Astrocyte (in vitro differentiated cells and primary cell): ENCODE measurements at regions not wholly inside any gene's neighbourhood (a gene's known extent, or its start where the extent isn't known, plus 50 kb on each side); places are given as distances from the start of the nearest gene placed in this dataset.

ENCODE experiments used
- DNase-seq: peaks from one replicate; pipeline ENCODE4 v3.0.0-alpha.2; 2010; ENCODE audit warnings: low read depth
- FAIRE-seq: peaks from 2 replicates; lab custom pipeline; 2011; peaks lifted over from hg19 to GRCh38; lab: Jason Lieb, UNC
- H2AFZ ChIP-seq: 2 replicates; pipeline ENCODE4 v1.6.0; 2012; ENCODE audit warnings: low read depth, low read length, inconsistent platforms
- H3K27ac ChIP-seq: 2 replicates; pipeline ENCODE4 v1.5.1; 2011; ENCODE audit warnings: low read depth, low read length, inconsistent platforms
- H3K27me3 ChIP-seq: 2 replicates; pipeline ENCODE4 v1.6.0; 2011; ENCODE audit warnings: low read length, inconsistent platforms; ENCODE audit not compliant: insufficient read depth
- H3K36me3 ChIP-seq: 2 replicates; pipeline ENCODE4 v1.5.1; 2011; ENCODE audit warnings: low read length, inconsistent platforms; ENCODE audit not compliant: insufficient read depth
- H3K4me1 ChIP-seq: 2 replicates; pipeline ENCODE4 v1.5.1; 2011; ENCODE audit warnings: low read length, inconsistent platforms; ENCODE audit not compliant: insufficient read depth
- H3K4me2 ChIP-seq: 2 replicates; pipeline ENCODE4 v1.6.0; 2012; ENCODE audit warnings: low read length, inconsistent platforms
- H3K4me3 ChIP-seq: 2 replicates; pipeline ENCODE4 v1.5.1; 2011; ENCODE audit warnings: low read depth, mild to moderate bottlenecking, low read length, inconsistent platforms; ENCODE audit not compliant: insufficient read depth
- H3K79me2 ChIP-seq: 2 replicates; pipeline ENCODE4 v1.6.0; 2012; ENCODE audit warnings: mild to moderate bottlenecking, low read length, inconsistent platforms; ENCODE audit not compliant: insufficient read depth
- H3K9ac ChIP-seq: 2 replicates; pipeline ENCODE4 v1.6.0; 2012; ENCODE audit warnings: mild to moderate bottlenecking, low read length, inconsistent platforms
- H3K9me3 ChIP-seq: 2 replicates; pipeline ENCODE4 v1.5.1; 2012; ENCODE audit warnings: low read depth, mild to moderate bottlenecking, low read length, inconsistent platforms; ENCODE audit not compliant: insufficient read depth
- H4K20me1 ChIP-seq: 2 replicates; pipeline ENCODE4 v1.6.0; 2012; ENCODE audit warnings: low read length, inconsistent platforms; ENCODE audit not compliant: insufficient read depth
- H3K27ac Mint-ChIP-seq: one replicate; pipeline ENCODE4 v1.8.0; 2021; ENCODE audit warnings: mild to moderate bottlenecking, mixed read lengths; ENCODE audit not compliant: unreplicated experiment
- H3K27me3 Mint-ChIP-seq: one replicate; pipeline ENCODE4 v1.8.0; 2021; ENCODE audit warnings: low read depth, mixed read lengths; ENCODE audit not compliant: unreplicated experiment
- H3K36me3 Mint-ChIP-seq: one replicate; pipeline ENCODE4 v1.8.0; 2021; ENCODE audit warnings: low read depth, mixed read lengths; ENCODE audit not compliant: unreplicated experiment
- H3K4me1 Mint-ChIP-seq: one replicate; pipeline ENCODE4 v1.8.0; 2021; ENCODE audit warnings: low read depth, mixed read lengths; ENCODE audit not compliant: unreplicated experiment
- H3K4me3 Mint-ChIP-seq: one replicate; pipeline ENCODE4 v1.8.0; 2021; ENCODE audit warnings: mild to moderate bottlenecking, moderate library complexity, mixed read lengths; ENCODE audit not compliant: unreplicated experiment
- H3K9me3 Mint-ChIP-seq: one replicate; pipeline ENCODE4 v1.8.0; 2021; ENCODE audit warnings: mild to moderate bottlenecking, mixed read lengths; ENCODE audit not compliant: unreplicated experiment
- EZH2 ChIP-seq: IDR thresholded peaks from 2 replicates; pipeline ENCODE4 v1.6.1; 2012; ENCODE audit warnings: mild to moderate bottlenecking, low read length, inconsistent platforms; ENCODE audit not compliant: insufficient read depth
- TF ChIP-seq, protein P1 (sequence below): IDR thresholded peaks from 2 replicates; pipeline ENCODE4 v1.5.1; 2011; ENCODE audit warnings: low read depth, mild to moderate bottlenecking, inconsistent platforms, low read length, moderate library complexity; ENCODE audit not compliant: insufficient read depth

DNA sequence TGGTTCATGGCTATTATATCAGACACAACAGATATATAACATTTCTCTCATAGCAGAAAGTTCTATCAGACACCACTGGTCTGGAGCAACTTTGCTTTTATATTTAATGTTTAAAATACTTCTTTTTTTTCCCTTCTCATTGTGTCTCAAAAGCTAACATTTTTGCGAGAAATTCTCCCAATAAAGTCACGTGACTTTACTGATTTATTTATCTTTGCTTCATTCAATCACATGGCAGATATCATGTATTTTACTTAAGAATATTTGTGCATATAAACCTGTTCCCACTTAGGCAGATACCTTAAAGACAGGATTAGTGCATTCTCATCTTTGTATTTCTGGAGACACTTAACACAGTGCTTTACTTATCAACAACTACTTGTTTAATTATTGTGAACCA lies 1093.1 kb upstream of the LRRN3 start:
- no peak overlapping the region for H3K4me2 ChIP-seq
- Mint-ChIP-seq H3K27me3 (no peaks in the 10 kb centered on the region), H3K4me1 (no peaks in the 10 kb centered on the region), H3K4me3 (no peak overlapping the region), H3K9me3 (no peaks in the 10 kb centered on the region), H3K36me3 (no peaks in the 10 kb centered on the region), H3K27ac (no peak overlapping the region)
- H3K4me3 ChIP-seq = no peak overlapping the region
- H3K9ac ChIP-seq = no peak overlapping the region
- DNase-seq = no peak
- no peaks in the 10 kb centered on the region for H3K27me3 ChIP-seq
- H2AFZ ChIP-seq = no peak overlapping the region
- H3K79me2 ChIP-seq = no peaks in the 10 kb centered on the region
- peaks cover 3% of the 10 kb centered on the region for H3K9me3 ChIP-seq
- no peaks in the 10 kb centered on the region for H4K20me1 ChIP-seq
- TF ChIP-seq, protein P1, sequence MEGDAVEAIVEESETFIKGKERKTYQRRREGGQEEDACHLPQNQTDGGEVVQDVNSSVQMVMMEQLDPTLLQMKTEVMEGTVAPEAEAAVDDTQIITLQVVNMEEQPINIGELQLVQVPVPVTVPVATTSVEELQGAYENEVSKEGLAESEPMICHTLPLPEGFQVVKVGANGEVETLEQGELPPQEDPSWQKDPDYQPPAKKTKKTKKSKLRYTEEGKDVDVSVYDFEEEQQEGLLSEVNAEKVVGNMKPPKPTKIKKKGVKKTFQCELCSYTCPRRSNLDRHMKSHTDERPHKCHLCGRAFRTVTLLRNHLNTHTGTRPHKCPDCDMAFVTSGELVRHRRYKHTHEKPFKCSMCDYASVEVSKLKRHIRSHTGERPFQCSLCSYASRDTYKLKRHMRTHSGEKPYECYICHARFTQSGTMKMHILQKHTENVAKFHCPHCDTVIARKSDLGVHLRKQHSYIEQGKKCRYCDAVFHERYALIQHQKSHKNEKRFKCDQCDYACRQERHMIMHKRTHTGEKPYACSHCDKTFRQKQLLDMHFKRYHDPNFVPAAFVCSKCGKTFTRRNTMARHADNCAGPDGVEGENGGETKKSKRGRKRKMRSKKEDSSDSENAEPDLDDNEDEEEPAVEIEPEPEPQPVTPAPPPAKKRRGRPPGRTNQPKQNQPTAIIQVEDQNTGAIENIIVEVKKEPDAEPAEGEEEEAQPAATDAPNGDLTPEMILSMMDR = no peak
- TF ChIP-seq EZH2 = no peak
- no peak for FAIRE-seq
- H3K36me3 ChIP-seq = no peaks in the 10 kb centered on the region
- no peaks in the 10 kb centered on the region for H3K4me1 ChIP-seq
- H3K27ac ChIP-seq = no peak overlapping the region

DNA sequence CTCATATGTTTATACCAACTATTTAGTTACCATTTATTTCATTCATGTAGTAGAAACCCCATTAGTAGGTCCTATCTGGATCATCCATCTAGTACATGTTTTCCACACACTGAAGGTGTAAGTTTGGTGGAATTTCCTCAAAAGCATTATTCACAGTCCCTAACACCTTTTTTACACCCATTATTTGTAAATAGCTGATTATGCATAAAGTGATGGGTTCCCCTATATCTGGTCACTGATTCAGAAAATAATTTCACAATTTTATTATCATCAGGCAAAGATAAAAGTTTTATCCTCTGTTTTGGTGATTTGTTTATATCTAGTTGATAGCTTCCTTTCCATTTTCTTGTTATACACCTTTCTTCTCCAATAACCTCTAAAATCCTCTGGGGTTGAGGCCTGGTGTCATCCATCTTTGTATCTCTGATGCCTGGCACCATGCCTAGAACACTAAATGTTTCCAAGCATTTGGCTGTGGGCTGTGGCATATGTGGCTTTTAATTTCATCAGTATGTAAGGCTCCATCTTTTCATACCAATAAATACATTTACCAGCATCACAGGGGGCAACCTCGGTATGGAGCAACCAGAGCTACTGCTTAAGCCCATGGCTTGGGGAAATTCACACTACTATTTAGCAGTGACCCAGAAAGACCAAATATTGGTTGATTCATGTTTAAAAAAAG lies 1089.5 kb upstream of the LRRN3 start:
- H3K27me3 ChIP-seq = no peaks in the 10 kb centered on the region
- H3K27me3 Mint-ChIP-seq = no peaks in the 10 kb centered on the region
- H3K9me3 ChIP-seq = peaks cover 3% of the 10 kb centered on the region
- H3K36me3 ChIP-seq = no peaks in the 10 kb centered on the region
- no peak for FAIRE-seq
- H3K4me1 ChIP-seq = no peaks in the 10 kb centered on the region
- H3K36me3 Mint-ChIP-seq = no peaks in the 10 kb centered on the region
- no peak overlapping the region for H3K27ac Mint-ChIP-seq
- no peak overlapping the region for H2AFZ ChIP-seq
- no peak overlapping the region for H3K9ac ChIP-seq
- DNase-seq = no peak
- H3K9me3 Mint-ChIP-seq = no peaks in the 10 kb centered on the region
- no peak overlapping the region for H3K4me2 ChIP-seq
- H3K4me1 Mint-ChIP-seq = no peaks in the 10 kb centered on the region
- H4K20me1 ChIP-seq = no peaks in the 10 kb centered on the region
- TF ChIP-seq, protein P1 = no peak
- no peak for TF ChIP-seq EZH2
- H3K4me3 ChIP-seq = no peak overlapping the region
- H3K4me3 Mint-ChIP-seq = no peak overlapping the region
- H3K79me2 ChIP-seq = no peaks in the 10 kb centered on the region
- H3K27ac ChIP-seq = no peak overlapping the region

DNA sequence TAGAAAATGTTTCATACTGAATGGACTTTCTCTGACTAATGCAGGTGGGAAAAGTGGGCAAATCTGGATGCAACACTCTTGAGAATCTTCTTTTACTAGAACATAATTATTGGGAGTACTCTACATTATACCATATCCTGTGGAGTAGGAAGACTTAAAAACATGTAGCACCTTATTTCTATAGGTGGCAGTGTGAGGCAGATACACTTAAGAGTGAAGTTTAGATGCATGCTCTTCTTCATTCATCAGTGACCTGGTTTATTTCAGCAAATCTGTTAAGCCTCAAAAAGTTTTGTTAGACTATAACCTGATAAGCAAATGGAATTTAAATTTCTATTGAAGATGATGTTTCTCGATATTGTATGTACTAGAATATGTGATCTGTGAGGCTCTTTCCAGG lies 1087.1 kb upstream of the LRRN3 start:
- no peaks in the 10 kb centered on the region for H3K9me3 Mint-ChIP-seq
- Histone ChIP-seq H3K79me2 (no peaks in the 10 kb centered on the region), H2AFZ (no peak overlapping the region), H3K4me1 (no peaks in the 10 kb centered on the region), H3K4me3 (no peak overlapping the region), H3K4me2 (no peak overlapping the region), H3K27me3 (no peaks in the 10 kb centered on the region), H3K9ac (no peak overlapping the region), H3K27ac (no peak overlapping the region), H3K36me3 (no peaks in the 10 kb centered on the region), H3K9me3 (peaks cover 3% of the 10 kb centered on the region), H4K20me1 (no peaks in the 10 kb centered on the region)
- H3K27ac Mint-ChIP-seq = no peak overlapping the region
- H3K36me3 Mint-ChIP-seq = no peaks in the 10 kb centered on the region
- H3K4me3 Mint-ChIP-seq = no peak overlapping the region
- H3K27me3 Mint-ChIP-seq = no peaks in the 10 kb centered on the region
- no peaks in the 10 kb centered on the region for H3K4me1 Mint-ChIP-seq
- TF ChIP-seq, protein P1 = no peak
- no peak for TF ChIP-seq EZH2
- FAIRE-seq = no peak
- no peak for DNase-seq
